ENCODE measurements at regions not wholly inside any gene's neighbourhood (a gene's known extent, or its start where the extent isn't known, plus 50 kb on each side); places are given as distances from the start of the nearest gene placed in this dataset.

- TF ChIP-seq CTCF (IDR thresholded peaks at IDR 0.05; ENCODE audit: insufficient read depth, low read depth, low read length): no peak
- TF ChIP-seq EZH2 (IDR thresholded peaks at IDR 0.05; ENCODE audit: insufficient read depth, low read length): no peak
Measured at GRCh38 chr1:58981392-58981791, 197.5 kb upstream of the JUN start.

Measured in astrocyte (in vitro differentiated cells and primary cell).